K562 (cell line): ENCODE measurements at regions not wholly inside any gene's neighbourhood (a gene's known extent, or its start where the extent isn't known, plus 50 kb on each side); places are given as distances from the start of the nearest gene placed in this dataset.

Source experiments
- ATAC-seq: fragments of 200-7000 bp; cut with Tn5 transposase; 3 replicates; pipeline ENCODE4 v1.9.1; 2020; ENCODE audit warnings: moderate library complexity
- BruUV-seq: library from RNA; stranded (reverse); fragments of 400-500 nt; replicated peaks from 2 replicates; lab custom pipeline; 2021; lab: Mats Ljungman, UMichigan
- CTCF ChIA-PET: fragments of 300-600 bp; formaldehyde crosslinking; extraction: SDS; loops from one replicate; lab custom pipeline; 2021; ENCODE audit warnings: low intra/inter-chr PET ratio; lab: Yijun Ruan, JAX
- POLR2A ChIA-PET: fragments of 300-600, 350-650 bp; sonication (Branson Sonifier 250); formaldehyde crosslinking; extraction: SDS; loops from one replicate; lab custom pipeline; 2021; ENCODE audit warnings: antibody characterized with exemption, inconsistent platforms; lab: Yijun Ruan, JAX
- DNase-seq, 4 experiments: peaks; one replicate each; pipeline versions ENCODE4 v3.0.0 to v3.0.0-alpha.2; 2011 to 2018; ENCODE audit warnings: low spot score in 3 of 4, mixed read lengths in 3 of 4; ENCODE audit errors: extremely low read depth in 1 of 4
- FAIRE-seq: peaks from 2 replicates; lab custom pipeline; 2011; peaks lifted over from hg19 to GRCh38; lab: Jason Lieb, UNC
- H2AFZ ChIP-seq: 2 replicates; pipeline ENCODE4 v1.6.0; 2011; ENCODE audit warnings: low read depth, low read length, control low read depth, inconsistent platforms
- H3K27ac ChIP-seq: fragments of 200-600 bp; 3 replicates; pipeline ENCODE4 v1.8.0; 2011; ENCODE audit warnings: low read depth, mild to moderate bottlenecking, control low read depth, inconsistent platforms, low read length, moderate library complexity, mixed read lengths; ENCODE audit errors: extremely low read depth
- H3K27me3 ChIP-seq, 2 experiments: fragments of 300-600 bp in 1 of 2; 2 replicates in 1 of 2; 3 replicates in 1 of 2; pipeline versions ENCODE4 v1.6.0 to v1.8.0; 2011; ENCODE audit warnings: inconsistent platforms in 2 of 2, low read length in 2 of 2, mild to moderate bottlenecking in 1 of 2, mixed read lengths in 1 of 2, moderate library complexity in 1 of 2; ENCODE audit not compliant: control insufficient read depth in 2 of 2, insufficient read depth in 2 of 2
- H3K36me3 ChIP-seq: fragments of 300-600 bp; 3 replicates; pipeline ENCODE4 v1.8.0; 2011; ENCODE audit warnings: mild to moderate bottlenecking, low read length, inconsistent platforms; ENCODE audit not compliant: control insufficient read depth, insufficient read depth
- H3K4me1 ChIP-seq, 2 experiments: fragments of 200-600 bp in 1 of 2; replicated peaks in 1 of 2; 2 replicates in 1 of 2; 3 replicates in 1 of 2; pipeline versions ENCODE4 v1.5.1 to v1.8.0; 2011; ENCODE audit warnings: inconsistent platforms in 2 of 2, low read length in 2 of 2, mild to moderate bottlenecking in 1 of 2, mixed read lengths in 1 of 2, moderate library complexity in 1 of 2; ENCODE audit not compliant: control insufficient read depth in 2 of 2, insufficient read depth in 2 of 2
- H3K4me2 ChIP-seq: 2 replicates; pipeline ENCODE4 v1.6.1; 2011; ENCODE audit warnings: low read length, control low read depth, inconsistent platforms, mixed read lengths; ENCODE audit not compliant: insufficient read depth
- H3K4me3 ChIP-seq: fragments of 200-600 bp; sonication (generic), shearing (Covaris generic); 2 replicates; pipeline ENCODE4 v1.5.1; 2016; ENCODE audit warnings: control low read depth, inconsistent platforms
- H3K79me2 ChIP-seq: fragments of 200-600 bp; 3 replicates; pipeline ENCODE4 v1.8.0; 2011; ENCODE audit warnings: low read length, inconsistent platforms; ENCODE audit not compliant: control insufficient read depth, insufficient read depth
- H3K9ac ChIP-seq, 2 experiments: 2 replicates each; pipeline versions ENCODE4 v1.6.0 to v1.6.1; 2011; ENCODE audit warnings: low read depth in 2 of 2, low read length in 2 of 2, control low read depth in 1 of 2, inconsistent platforms in 1 of 2, mild to moderate bottlenecking in 1 of 2, mixed read lengths in 1 of 2; ENCODE audit not compliant: insufficient read depth in 1 of 2
- H3K9me1 ChIP-seq: one replicate; pipeline ENCODE4 v1.6.0; 2011; ENCODE audit warnings: inconsistent platforms, mild to moderate bottlenecking, low read length, moderate library complexity; ENCODE audit not compliant: control insufficient read depth, insufficient read depth
- H3K9me3 ChIP-seq: replicated peaks from 2 replicates; pipeline ENCODE4 v1.5.1; 2011; ENCODE audit warnings: low read depth, low read length, inconsistent platforms; ENCODE audit not compliant: control insufficient read depth, insufficient read depth
- H4K20me1 ChIP-seq: replicated peaks from 2 replicates; pipeline ENCODE4 v1.6.1; 2011; ENCODE audit warnings: low read length, inconsistent platforms, mixed read lengths; ENCODE audit not compliant: control insufficient read depth, insufficient read depth
- BRF2 ChIP-seq: IDR thresholded peaks from 3 replicates; pipeline ENCODE4 v1.6.1; 2011; ENCODE audit warnings: borderline replicate concordance, mild to moderate bottlenecking; ENCODE audit not compliant: insufficient read length, insufficient read depth
- CAMTA2 ChIP-seq: fragments of 250-450 bp; sonication (Bioruptor Pico); conservative IDR thresholded peaks from 2 replicates; pipeline ENCODE4 v1.5.1; 2022
- CCAR2 ChIP-seq: fragments of 200-400 bp; formaldehyde crosslinking; IDR thresholded peaks from 2 replicates; pipeline ENCODE4 v1.6.1; 2017; ENCODE audit warnings: mild to moderate bottlenecking, low read depth, low read length
- EGR1 ChIP-seq: fragments of 450-650 bp; conservative IDR thresholded peaks from 2 replicates; pipeline ENCODE4 v1.6.1; 2017; ENCODE audit warnings: mild to moderate bottlenecking
- FUS ChIP-seq: fragments of 200-400 bp; formaldehyde crosslinking; optimal IDR thresholded peaks from 2 replicates; pipeline ENCODE3; 2017; ENCODE audit warnings: low read depth, low read length
- HOMEZ ChIP-seq: fragments of 250-450 bp; sonication (Bioruptor Pico); IDR thresholded peaks from 2 replicates; pipeline ENCODE4 v1.4.0; 2020; ENCODE audit warnings: mild to moderate bottlenecking, moderate library complexity
- MLLT1 ChIP-seq, 2 experiments: fragments of 450-650 bp; IDR thresholded peaks; 2 replicates each; pipeline ENCODE4 v1.6.1; 2016
- MTA1 ChIP-seq: fragments of 450-650 bp; IDR thresholded peaks from 2 replicates; pipeline ENCODE4 v1.6.1; 2017; ENCODE audit warnings: borderline replicate concordance
- PRPF4 ChIP-seq: fragments of 200-400 bp; formaldehyde crosslinking; IDR thresholded peaks from one replicate; pipeline ENCODE4 v1.6.1; 2017; ENCODE audit warnings: low read length, low read depth, mild to moderate bottlenecking; ENCODE audit not compliant: insufficient read depth, poor library complexity, severe bottlenecking
- RBFOX2 ChIP-seq: fragments of 200-400 bp; formaldehyde crosslinking; IDR thresholded peaks from 2 replicates; pipeline ENCODE4 v1.6.1; 2017; ENCODE audit warnings: low read depth, mild to moderate bottlenecking, low read length, moderate library complexity
- ZKSCAN3 ChIP-seq: fragments of 250-450 bp; sonication (Bioruptor Pico); IDR thresholded peaks from 2 replicates; pipeline ENCODE4 v1.4.0; 2020
- ZNF408 ChIP-seq: fragments of 250-450 bp; sonication (Bioruptor Pico); IDR thresholded peaks from 2 replicates; pipeline ENCODE4 v1.4.0; 2020; ENCODE audit warnings: low read depth, mild to moderate bottlenecking, moderate library complexity
- ZNF436 ChIP-seq: fragments of 250-450, 450-650 bp; sonication (Bioruptor Pico); formaldehyde crosslinking; IDR thresholded peaks from 2 replicates; pipeline ENCODE4 v1.7.0; 2020; ENCODE audit warnings: mild to moderate bottlenecking
- ZNF699 ChIP-seq: fragments of 250-450 bp; sonication (Bioruptor Pico); IDR thresholded peaks from 2 replicates; pipeline ENCODE4 v1.8.0; 2021; ENCODE audit warnings: mild to moderate bottlenecking, moderate library complexity; ENCODE audit not compliant: insufficient replicate concordance
- in situ Hi-C: fragments of 300-500 bp; cut with MboI; formaldehyde crosslinking; loops from 4 replicates; pipeline ENCODE4 v1.15.0; 2018; ENCODE audit warnings: inconsistent platforms, mixed read lengths
- intact Hi-C: fragments of 100-400 bp; cut with micrococcal nuclease; formaldehyde crosslinking; loops from 2 replicates; pipeline ENCODE4 v1.14.2; 2022
- TF ChIP-seq, protein P1 (sequence below): sonication (generic); formaldehyde crosslinking; IDR thresholded peaks from 2 replicates; pipeline ENCODE4 v1.8.1; 2022; ENCODE audit warnings: missing genetic modification reagents
- TF ChIP-seq, protein P2 (sequence below), 2 experiments: fragments of 450-650 bp in 1 of 2; sonication (generic) in 1 of 2; formaldehyde crosslinking; conservative IDR thresholded peaks; 2 replicates each; pipeline versions ENCODE4 v1.4.0 to v1.8.1; 2020 to 2022; ENCODE audit warnings: mild to moderate bottlenecking in 1 of 2, missing genetic modification reagents in 1 of 2

- TF ChIP-seq ZNF408 (CRISPR knock-in tag) (no peak), HOMEZ (CRISPR knock-in tag) (no peak), ZNF436 (no peak)
Observed at GRCh38 chr13:54640719-54641118, 1612.1 kb downstream of the OLFM4 start (continued).

GRCh38 chr13:54643863-54644262 is 1615.2 kb downstream of the OLFM4 start:
- no peaks in the 10 kb centered on the region for H3K36me3 ChIP-seq
- no peak overlapping the region for H3K4me3 ChIP-seq
- H3K4me1 ChIP-seq = no peaks in the 10 kb centered on the region
- no TSS peak for BruUV-seq
- intact Hi-C loops = no loop called here
- no peak overlapping the region for H2AFZ ChIP-seq
- no peak overlapping the region for H3K4me2 ChIP-seq
- ATAC-seq (no peak), DNase-seq (no peak), FAIRE-seq (no peak)
- H3K9ac ChIP-seq = no peak overlapping the region
- H4K20me1 ChIP-seq = no peaks in the 10 kb centered on the region
- no peak for TF ChIP-seq MTA1
- TF ChIP-seq, protein P1, sequence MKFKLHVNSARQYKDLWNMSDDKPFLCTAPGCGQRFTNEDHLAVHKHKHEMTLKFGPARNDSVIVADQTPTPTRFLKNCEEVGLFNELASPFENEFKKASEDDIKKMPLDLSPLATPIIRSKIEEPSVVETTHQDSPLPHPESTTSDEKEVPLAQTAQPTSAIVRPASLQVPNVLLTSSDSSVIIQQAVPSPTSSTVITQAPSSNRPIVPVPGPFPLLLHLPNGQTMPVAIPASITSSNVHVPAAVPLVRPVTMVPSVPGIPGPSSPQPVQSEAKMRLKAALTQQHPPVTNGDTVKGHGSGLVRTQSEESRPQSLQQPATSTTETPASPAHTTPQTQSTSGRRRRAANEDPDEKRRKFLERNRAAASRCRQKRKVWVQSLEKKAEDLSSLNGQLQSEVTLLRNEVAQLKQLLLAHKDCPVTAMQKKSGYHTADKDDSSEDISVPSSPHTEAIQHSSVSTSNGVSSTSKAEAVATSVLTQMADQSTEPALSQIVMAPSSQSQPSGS (CRISPR knock-in tag) = no peak
- TF ChIP-seq ZNF699 (CRISPR knock-in tag) = no peak
- no peak for TF ChIP-seq RBFOX2
- TF ChIP-seq ZKSCAN3 (CRISPR knock-in tag) = no peak
- no peak for TF ChIP-seq CCAR2
- TF ChIP-seq PRPF4 = no peak
- TF ChIP-seq MLLT1 (IDR thresholded peaks at IDR 0.05) = no peak
- no peak for TF ChIP-seq BRF2
- TF ChIP-seq CAMTA2 (CRISPR knock-in tag) = no peak
- no peak for TF ChIP-seq FUS
- no peak for TF ChIP-seq EGR1
- TF ChIP-seq, protein P2, sequence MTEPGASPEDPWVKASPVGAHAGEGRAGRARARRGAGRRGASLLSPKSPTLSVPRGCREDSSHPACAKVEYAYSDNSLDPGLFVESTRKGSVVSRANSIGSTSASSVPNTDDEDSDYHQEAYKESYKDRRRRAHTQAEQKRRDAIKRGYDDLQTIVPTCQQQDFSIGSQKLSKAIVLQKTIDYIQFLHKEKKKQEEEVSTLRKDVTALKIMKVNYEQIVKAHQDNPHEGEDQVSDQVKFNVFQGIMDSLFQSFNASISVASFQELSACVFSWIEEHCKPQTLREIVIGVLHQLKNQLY (CRISPR knock-in tag; conservative IDR thresholded peaks at IDR 0.05) = no peak
- H3K27ac ChIP-seq = no peak overlapping the region
- no peaks in the 10 kb centered on the region for H3K9me1 ChIP-seq
- ChIA-PET CTCF (no interaction called here), POLR2A (no interaction called here)
- no peaks in the 10 kb centered on the region for H3K79me2 ChIP-seq
- no peaks in the 10 kb centered on the region for H3K27me3 ChIP-seq
- in situ Hi-C loops = no loop called here
- H3K9me3 ChIP-seq = no peaks in the 10 kb centered on the region
